Panc1 (cell line): ENCODE measurements at regions not wholly inside any gene's neighbourhood (a gene's known extent, or its start where the extent isn't known, plus 50 kb on each side); places are given as distances from the start of the nearest gene placed in this dataset.

Source experiments
- ATAC-seq: fragments of 200-7000 bp; cut with Tn5 transposase; 2 replicates; pipeline ENCODE4 v1.9.1; 2020; ENCODE audit warnings: mild to moderate bottlenecking, moderate library complexity
- BruUV-seq: library from RNA; stranded (reverse); fragments of 400-500 nt; replicated peaks from 2 replicates; lab custom pipeline; 2021; lab: Mats Ljungman, UMichigan
- CTCF ChIA-PET: fragments of 300-600 bp; sonication (Branson Sonifier 250); formaldehyde crosslinking; loops from one replicate; lab custom pipeline; 2022; ENCODE audit warnings: antibody characterized with exemption; lab: Charles Lee
- POLR2A ChIA-PET: fragments of 300-600 bp; sonication (Branson Sonifier 250); formaldehyde crosslinking; loops from one replicate; lab custom pipeline; 2022; ENCODE audit warnings: antibody characterized with exemption; lab: Charles Lee
- DNase-seq: peaks from one replicate; pipeline ENCODE4 v3.0.0-alpha.2; 2010; ENCODE audit warnings: low read depth, low spot score
- H3K27ac ChIP-seq: 2 replicates; pipeline ENCODE4 v1.5.1; 2011; ENCODE audit warnings: mild to moderate bottlenecking, low read length, inconsistent platforms
- H3K27me3 ChIP-seq: fragments of 200-500 bp; sonication (Bioruptor generic); 2 replicates; pipeline ENCODE4 v1.6.0; 2014; ENCODE audit warnings: low read length, inconsistent platforms; ENCODE audit not compliant: control insufficient read depth, insufficient read depth
- H3K36me3 ChIP-seq: fragments of 200-500 bp; sonication (Bioruptor generic); 2 replicates; pipeline ENCODE4 v1.5.1; 2014; ENCODE audit warnings: inconsistent platforms, mild to moderate bottlenecking, low read length, moderate library complexity; ENCODE audit not compliant: control insufficient read depth, insufficient read depth
- H3K4me1 ChIP-seq: 2 replicates; pipeline ENCODE4 v1.5.1; 2011; ENCODE audit warnings: inconsistent platforms, mild to moderate bottlenecking, low read length, moderate library complexity; ENCODE audit not compliant: control insufficient read depth, insufficient read depth
- H3K4me3 ChIP-seq, 2 experiments: 2 replicates each; pipeline ENCODE4 v1.5.1; 2011 to 2012; ENCODE audit warnings: low read depth in 2 of 2, low read length in 2 of 2, mild to moderate bottlenecking in 2 of 2, inconsistent platforms in 1 of 2, moderate library complexity in 1 of 2
- H3K9me3 ChIP-seq: fragments of 200-500 bp; sonication (Bioruptor generic); 2 replicates; pipeline ENCODE4 v1.5.1; 2014; ENCODE audit warnings: low read depth, mild to moderate bottlenecking, inconsistent platforms, low read length, moderate library complexity; ENCODE audit not compliant: control insufficient read depth, insufficient read depth
- POLR2AphosphoS5 ChIP-seq: IDR thresholded peaks from 2 replicates; pipeline ENCODE4 v1.6.1; 2012; ENCODE audit warnings: mild to moderate bottlenecking, low read depth, low read length, moderate library complexity
- REST ChIP-seq, 2 experiments: IDR thresholded peaks; 2 replicates each; pipeline ENCODE4 v1.6.1; 2011 to 2012; ENCODE audit warnings: low read depth in 2 of 2, control low read depth in 1 of 2, low read length in 1 of 2, mild to moderate bottlenecking in 1 of 2, moderate library complexity in 1 of 2; ENCODE audit not compliant: insufficient read depth in 1 of 2
- SIN3A ChIP-seq: IDR thresholded peaks from 2 replicates; pipeline ENCODE4 v1.6.1; 2012; ENCODE audit warnings: low read depth, mild to moderate bottlenecking, low read length, moderate library complexity, borderline replicate concordance; ENCODE audit not compliant: insufficient read depth
- TCF7L2 ChIP-seq: IDR thresholded peaks from 2 replicates; pipeline ENCODE4 v1.6.1; 2011; ENCODE audit warnings: mild to moderate bottlenecking, low read depth, low read length, inconsistent platforms
- in situ Hi-C: cut with HindIII; loops from 2 replicates; pipeline ENCODE4 v1.10.0; 2016; ENCODE audit warnings: low sequenced_read_pairs, low pct_unique_long_range_greater_than_20kb
- intact Hi-C: fragments of 100-400 bp; cut with micrococcal nuclease; formaldehyde crosslinking; loops from one replicate; pipeline ENCODE4 v1.10.0; 2022; ENCODE audit not compliant: unreplicated experiment
- TF ChIP-seq, protein P1 (sequence below): fragments of 450-650 bp; IDR thresholded peaks from 2 replicates; pipeline ENCODE4 v1.5.1; 2017; ENCODE audit warnings: mild to moderate bottlenecking

- Histone ChIP-seq H3K27me3 (no peaks in the 10 kb centered on the region), H3K4me1 (no peaks in the 10 kb centered on the region), H3K36me3 (no peaks in the 10 kb centered on the region), H3K9me3 (no peaks in the 10 kb centered on the region), H3K4me3 (no peak overlapping the region), H3K27ac (no peak overlapping the region)
- DNase-seq (no peak), ATAC-seq (no peak)
- TF ChIP-seq, protein P1, sequence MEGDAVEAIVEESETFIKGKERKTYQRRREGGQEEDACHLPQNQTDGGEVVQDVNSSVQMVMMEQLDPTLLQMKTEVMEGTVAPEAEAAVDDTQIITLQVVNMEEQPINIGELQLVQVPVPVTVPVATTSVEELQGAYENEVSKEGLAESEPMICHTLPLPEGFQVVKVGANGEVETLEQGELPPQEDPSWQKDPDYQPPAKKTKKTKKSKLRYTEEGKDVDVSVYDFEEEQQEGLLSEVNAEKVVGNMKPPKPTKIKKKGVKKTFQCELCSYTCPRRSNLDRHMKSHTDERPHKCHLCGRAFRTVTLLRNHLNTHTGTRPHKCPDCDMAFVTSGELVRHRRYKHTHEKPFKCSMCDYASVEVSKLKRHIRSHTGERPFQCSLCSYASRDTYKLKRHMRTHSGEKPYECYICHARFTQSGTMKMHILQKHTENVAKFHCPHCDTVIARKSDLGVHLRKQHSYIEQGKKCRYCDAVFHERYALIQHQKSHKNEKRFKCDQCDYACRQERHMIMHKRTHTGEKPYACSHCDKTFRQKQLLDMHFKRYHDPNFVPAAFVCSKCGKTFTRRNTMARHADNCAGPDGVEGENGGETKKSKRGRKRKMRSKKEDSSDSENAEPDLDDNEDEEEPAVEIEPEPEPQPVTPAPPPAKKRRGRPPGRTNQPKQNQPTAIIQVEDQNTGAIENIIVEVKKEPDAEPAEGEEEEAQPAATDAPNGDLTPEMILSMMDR, result no peak
- TF ChIP-seq SIN3A, result no peak
- no TSS peak for BruUV-seq
- CTCF ChIA-PET, result no interaction called here
- in situ Hi-C loops (no loop called here), intact Hi-C loops (no loop called here)
- POLR2A ChIA-PET, result no interaction called here
Observed at GRCh38 chr16:17877821-17878360, 407.1 kb upstream of the XYLT1 start.

GRCh38 chr16:17866996-17867395 is 396.2 kb upstream of the XYLT1 start:
- no peak for TF ChIP-seq SIN3A
- no peak for TF ChIP-seq REST (IDR thresholded peaks at IDR 0.05; ENCODE audit: insufficient read depth in 1 of 2, low read depth in 2 of 2, low read length in 1 of 2)
- TF ChIP-seq, protein P1, result no peak
- no peak for TF ChIP-seq TCF7L2
- TF ChIP-seq POLR2AphosphoS5, result no peak
- ATAC-seq, result no peak
- intact Hi-C loops, result no loop called here
- BruUV-seq, result no TSS peak
- in situ Hi-C loops, result no loop called here
- H3K36me3 ChIP-seq, result no peaks in the 10 kb centered on the region
- no peaks in the 10 kb centered on the region for H3K4me1 ChIP-seq
- ChIA-PET CTCF (no interaction called here), POLR2A (no interaction called here)
- H3K9me3 ChIP-seq, result no peaks in the 10 kb centered on the region
- no peak for DNase-seq
- H3K4me3 ChIP-seq, result no peak overlapping the region
- H3K27ac ChIP-seq, result no peak overlapping the region
- peaks cover 2% of the 10 kb centered on the region; the same call in 1 of the 2 replicates for H3K27me3 ChIP-seq
